Retinal pigment epithelial cell (primary cell): ENCODE measurements at regions not wholly inside any gene's neighbourhood (a gene's known extent, or its start where the extent isn't known, plus 50 kb on each side); places are given as distances from the start of the nearest gene placed in this dataset.

Experiments
- DNase-seq: peaks from one replicate; pipeline ENCODE4 v3.0.0-alpha.2; 2010; ENCODE audit warnings: low read depth
- H3K4me3 ChIP-seq: 2 replicates; pipeline ENCODE4 v1.5.1; 2011; ENCODE audit warnings: mild to moderate bottlenecking, low read length, control low read depth, moderate library complexity
- TF ChIP-seq, protein P1 (sequence below): conservative IDR thresholded peaks from 2 replicates; pipeline ENCODE4 v1.5.1; 2011; ENCODE audit warnings: low read depth, low read length, control low read depth, inconsistent platforms

DNA sequence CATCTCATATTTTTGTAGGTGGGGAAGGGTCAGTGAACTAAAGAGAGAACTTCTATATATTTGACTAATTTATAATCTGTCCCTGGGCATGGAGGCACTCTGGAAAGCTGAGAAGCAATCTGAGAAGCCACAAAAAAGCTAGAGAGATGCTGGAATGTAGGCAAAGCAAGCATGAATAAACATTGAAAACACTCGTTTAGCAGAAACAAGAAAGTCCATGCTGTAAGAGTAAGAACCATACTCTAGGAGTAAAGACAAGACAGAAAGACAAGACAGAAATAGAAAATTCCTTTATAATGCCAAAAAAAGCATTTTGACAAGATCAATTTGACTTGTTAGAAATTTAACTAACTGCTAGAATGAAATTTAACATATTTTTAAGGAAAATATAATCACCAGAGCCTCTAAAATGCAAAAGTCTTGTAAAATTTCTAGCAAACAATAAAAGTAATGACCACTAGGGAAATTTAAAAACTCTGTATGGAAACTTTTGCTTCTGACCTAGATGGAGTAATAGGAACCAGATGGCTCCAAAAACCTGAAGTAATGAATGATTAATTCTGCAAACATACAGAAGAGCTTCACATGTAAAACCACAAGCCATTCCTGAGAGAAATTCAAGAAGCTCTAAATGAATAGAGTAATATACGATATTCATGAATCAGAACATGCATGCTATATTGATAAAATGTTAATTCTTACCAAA lies 625.7 kb upstream of the PTCHD4 start:
- no peak overlapping the region for H3K4me3 ChIP-seq
- DNase-seq = no peak
- TF ChIP-seq, protein P1, sequence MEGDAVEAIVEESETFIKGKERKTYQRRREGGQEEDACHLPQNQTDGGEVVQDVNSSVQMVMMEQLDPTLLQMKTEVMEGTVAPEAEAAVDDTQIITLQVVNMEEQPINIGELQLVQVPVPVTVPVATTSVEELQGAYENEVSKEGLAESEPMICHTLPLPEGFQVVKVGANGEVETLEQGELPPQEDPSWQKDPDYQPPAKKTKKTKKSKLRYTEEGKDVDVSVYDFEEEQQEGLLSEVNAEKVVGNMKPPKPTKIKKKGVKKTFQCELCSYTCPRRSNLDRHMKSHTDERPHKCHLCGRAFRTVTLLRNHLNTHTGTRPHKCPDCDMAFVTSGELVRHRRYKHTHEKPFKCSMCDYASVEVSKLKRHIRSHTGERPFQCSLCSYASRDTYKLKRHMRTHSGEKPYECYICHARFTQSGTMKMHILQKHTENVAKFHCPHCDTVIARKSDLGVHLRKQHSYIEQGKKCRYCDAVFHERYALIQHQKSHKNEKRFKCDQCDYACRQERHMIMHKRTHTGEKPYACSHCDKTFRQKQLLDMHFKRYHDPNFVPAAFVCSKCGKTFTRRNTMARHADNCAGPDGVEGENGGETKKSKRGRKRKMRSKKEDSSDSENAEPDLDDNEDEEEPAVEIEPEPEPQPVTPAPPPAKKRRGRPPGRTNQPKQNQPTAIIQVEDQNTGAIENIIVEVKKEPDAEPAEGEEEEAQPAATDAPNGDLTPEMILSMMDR = no peak

DNA sequence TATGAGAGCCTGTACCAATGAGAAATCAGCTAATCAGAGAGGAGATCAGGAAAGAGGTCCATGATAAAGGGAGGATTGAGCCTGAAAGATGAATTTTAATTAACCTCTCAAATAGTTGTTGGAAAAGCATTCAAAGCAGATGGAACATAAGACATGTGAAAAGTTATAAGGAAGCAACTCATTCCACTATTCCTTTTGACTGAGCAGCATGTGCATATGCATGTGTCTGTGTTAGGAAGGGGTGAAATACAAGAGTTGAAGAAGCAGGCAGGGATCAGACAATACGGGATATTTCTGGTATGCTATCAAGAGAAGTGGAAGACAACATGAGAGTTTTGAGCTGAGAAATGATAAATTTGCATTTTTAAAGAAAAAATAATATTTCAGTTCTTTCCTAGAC lies 624.8 kb upstream of the PTCHD4 start:
- TF ChIP-seq, protein P1 = no peak
- DNase-seq = no peak
- H3K4me3 ChIP-seq = no peak overlapping the region

DNA sequence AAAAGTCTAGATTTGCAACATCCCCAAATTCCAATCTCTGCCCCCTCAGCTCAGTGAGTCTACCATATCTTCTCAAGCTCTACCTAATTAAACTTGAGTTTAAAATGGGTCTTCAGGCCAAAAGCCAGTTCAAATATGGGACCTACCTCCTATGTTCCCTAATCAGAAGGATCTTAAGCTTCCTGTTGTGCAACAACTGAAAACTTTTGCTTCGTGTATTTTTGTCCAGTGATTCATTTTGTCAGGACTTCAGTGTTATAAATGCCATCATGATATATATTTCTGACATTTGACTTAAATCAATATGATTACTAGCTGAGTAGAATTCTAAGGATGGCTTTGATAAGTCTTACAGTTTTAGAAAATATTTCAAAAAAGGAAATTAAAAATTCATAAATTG lies 622.6 kb upstream of the PTCHD4 start:
- TF ChIP-seq, protein P1 = no peak
- no peak overlapping the region for H3K4me3 ChIP-seq
- no peak for DNase-seq

DNA sequence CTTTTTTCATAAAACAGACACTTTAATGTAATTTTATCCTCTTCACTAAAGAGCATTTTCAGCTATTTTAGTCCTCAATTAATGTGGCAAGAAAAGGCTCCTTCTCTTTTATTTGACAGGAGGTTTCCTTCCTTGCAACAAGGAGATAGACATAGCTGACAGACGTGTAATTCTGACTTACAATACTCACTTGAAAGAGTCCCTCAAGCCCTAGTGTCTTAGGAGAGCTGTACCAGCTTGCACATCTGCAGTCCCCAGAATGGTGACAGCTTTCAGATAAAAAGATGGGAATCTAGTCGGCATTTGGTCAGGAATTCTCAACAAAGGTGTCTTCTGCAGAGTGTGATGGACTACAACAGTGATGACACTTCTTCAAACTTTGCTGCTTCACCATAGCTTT lies 603.7 kb upstream of the PTCHD4 start:
- TF ChIP-seq, protein P1 = no peak
- DNase-seq = no peak
- no peak overlapping the region for H3K4me3 ChIP-seq

DNA sequence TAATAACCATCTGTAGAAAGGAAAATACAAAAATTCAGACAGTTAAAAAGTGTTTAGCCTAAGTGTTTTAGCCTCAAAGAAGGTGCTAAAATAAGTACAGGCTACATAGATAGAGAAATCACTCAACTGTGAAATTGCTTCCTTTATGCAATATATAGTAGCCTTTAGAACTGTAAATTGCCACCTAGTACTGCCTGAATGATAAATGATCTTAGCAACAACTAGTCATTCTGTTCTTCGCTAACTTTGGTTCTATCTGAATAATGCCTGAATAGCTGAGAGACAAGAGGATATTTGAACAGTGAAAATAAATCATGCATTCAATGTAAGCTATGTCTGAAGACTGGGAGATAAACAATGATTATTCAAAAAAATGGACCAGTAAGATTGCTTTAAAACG lies 603.3 kb upstream of the PTCHD4 start:
- DNase-seq = no peak
- TF ChIP-seq, protein P1 = no peak

DNA sequence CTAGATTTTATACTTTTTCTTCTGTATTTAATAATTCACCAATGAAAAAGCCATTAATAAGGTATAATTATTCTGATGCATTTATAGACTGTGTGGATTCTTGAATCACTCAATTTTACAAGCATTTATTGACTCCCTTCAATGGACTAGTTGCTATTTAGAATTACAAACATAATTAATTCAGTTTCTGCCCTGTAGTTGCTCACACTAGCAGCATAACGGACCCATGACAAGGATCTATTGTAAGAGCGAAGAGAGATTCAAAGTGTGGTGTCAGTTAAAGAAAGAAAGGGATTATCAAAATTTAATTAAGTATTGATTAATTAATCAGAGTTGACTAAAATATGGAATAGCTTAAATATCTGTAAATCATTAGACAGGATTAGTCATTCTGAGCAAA lies 602.6 kb upstream of the PTCHD4 start:
- DNase-seq = no peak
- TF ChIP-seq, protein P1 = no peak
- H3K4me3 ChIP-seq = no peak overlapping the region

More for the DNA sequence above, 603.3 kb upstream of the PTCHD4 start:
- no peak overlapping the region for H3K4me3 ChIP-seq

DNA sequence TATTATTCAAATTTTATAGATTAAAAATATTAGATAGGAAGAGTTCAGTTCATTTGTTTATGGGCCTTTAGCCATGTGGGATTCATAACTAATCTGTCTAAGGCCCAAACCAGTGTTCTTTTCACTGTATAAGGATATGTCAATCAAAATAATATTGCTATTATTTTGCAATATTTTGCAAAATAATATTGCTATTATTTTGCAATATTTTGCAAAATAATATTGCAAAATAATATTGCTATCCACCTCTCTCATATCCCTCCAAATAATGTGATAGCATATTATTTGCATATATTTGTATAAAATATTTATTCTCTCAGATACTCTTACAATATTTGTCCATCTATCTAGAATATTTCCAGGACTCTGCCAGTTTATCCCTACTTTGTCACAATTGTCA lies 595.3 kb upstream of the PTCHD4 start:
- TF ChIP-seq, protein P1 = no peak
- no peak overlapping the region for H3K4me3 ChIP-seq
- no peak for DNase-seq
